Ishikawa (cell line): ENCODE measurements at regions not wholly inside any gene's neighbourhood (a gene's known extent, or its start where the extent isn't known, plus 50 kb on each side); places are given as distances from the start of the nearest gene placed in this dataset.

ENCODE experiments used
- EP300 ChIP-seq: IDR thresholded peaks from 2 replicates; pipeline ENCODE4 v1.6.1; 2012; ENCODE audit warnings: borderline replicate concordance
- FOXM1 ChIP-seq: IDR thresholded peaks from 2 replicates; pipeline ENCODE4 v1.6.1; 2012; ENCODE audit warnings: low read depth, borderline replicate concordance
- RAD21 ChIP-seq: IDR thresholded peaks from 2 replicates; pipeline ENCODE4 v1.6.1; 2012; ENCODE audit warnings: low read depth
- REST ChIP-seq: IDR thresholded peaks from 2 replicates; pipeline ENCODE4 v1.6.1; 2012; ENCODE audit warnings: low read depth, mild to moderate bottlenecking
- TAF1 ChIP-seq: IDR thresholded peaks from 2 replicates; pipeline ENCODE4 v1.6.1; 2012; ENCODE audit warnings: low read depth, mild to moderate bottlenecking
- TCF12 ChIP-seq: IDR thresholded peaks from 2 replicates; pipeline ENCODE4 v1.6.1; 2012; ENCODE audit warnings: low read depth
- YY1 ChIP-seq: IDR thresholded peaks from 2 replicates; pipeline ENCODE4 v1.6.1; 2012; ENCODE audit warnings: low read depth

GRCh38 chr9:134516464-134516863 is 125.1 kb upstream of the COL5A1 start:
- no peak for TF ChIP-seq TCF12
- no peak for TF ChIP-seq FOXM1
- no peak for TF ChIP-seq YY1
- no peak for TF ChIP-seq EP300
- TF ChIP-seq TAF1: no peak
- TF ChIP-seq RAD21: no peak
- no peak for TF ChIP-seq REST
